HG03139 (cell line): ENCODE measurements at regions not wholly inside any gene's neighbourhood (a gene's known extent, or its start where the extent isn't known, plus 50 kb on each side); places are given as distances from the start of the nearest gene placed in this dataset.

Experiments used
- ATAC-seq: cut with Tn5 transposase; IDR thresholded peaks from one replicate; pipeline ENCODE4 v1.9.1; 2021; ENCODE audit not compliant: unreplicated experiment

DNA sequence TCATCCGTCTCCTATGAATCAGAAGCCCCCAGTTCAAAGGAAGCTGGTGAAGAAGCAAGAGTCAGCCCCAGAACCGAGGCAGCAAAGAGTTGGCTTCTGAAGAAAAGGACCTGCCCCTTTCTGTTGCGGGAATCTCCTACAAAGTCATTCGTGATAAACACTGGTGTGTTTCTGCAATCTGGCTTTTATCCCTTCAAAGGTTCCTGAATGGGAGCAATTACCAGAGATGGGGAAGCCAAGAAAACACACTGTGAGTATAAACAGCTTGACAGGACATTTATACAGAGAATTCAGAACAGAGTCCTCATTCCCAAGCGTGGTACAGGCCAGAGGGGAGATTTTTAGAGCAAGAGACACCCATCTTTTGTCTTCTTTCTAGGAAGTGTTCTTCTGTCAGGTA, 226.8 kb upstream of the LNX1 start:
- no peak for ATAC-seq

GRCh38 chr4:53816561-53816960, 225.3 kb upstream of the LNX1 start:
- ATAC-seq: no peak

DNA sequence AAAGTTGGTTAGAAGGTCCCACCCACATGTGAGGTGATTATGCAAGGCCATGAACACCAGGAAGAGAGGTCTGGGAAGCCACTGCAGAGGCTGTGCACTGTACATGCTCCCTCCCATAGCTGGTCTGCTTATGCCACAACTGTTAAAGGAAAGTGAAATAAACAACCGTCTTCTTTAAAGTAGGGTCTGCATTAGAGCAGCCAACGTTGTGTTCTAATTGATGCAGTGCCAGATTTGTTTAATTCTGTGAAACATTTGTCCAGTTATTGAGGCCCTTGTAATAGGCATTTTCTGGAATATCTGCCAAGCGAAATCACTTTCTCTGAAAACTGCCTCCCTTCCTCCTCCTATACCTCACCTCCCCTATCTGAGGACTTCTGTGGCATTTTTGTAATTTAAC, 224.0 kb upstream of the LNX1 start:
- no peak for ATAC-seq

GRCh38 chr4:53813998-53814397, 222.7 kb upstream of the LNX1 start:
- ATAC-seq: no peak

DNA sequence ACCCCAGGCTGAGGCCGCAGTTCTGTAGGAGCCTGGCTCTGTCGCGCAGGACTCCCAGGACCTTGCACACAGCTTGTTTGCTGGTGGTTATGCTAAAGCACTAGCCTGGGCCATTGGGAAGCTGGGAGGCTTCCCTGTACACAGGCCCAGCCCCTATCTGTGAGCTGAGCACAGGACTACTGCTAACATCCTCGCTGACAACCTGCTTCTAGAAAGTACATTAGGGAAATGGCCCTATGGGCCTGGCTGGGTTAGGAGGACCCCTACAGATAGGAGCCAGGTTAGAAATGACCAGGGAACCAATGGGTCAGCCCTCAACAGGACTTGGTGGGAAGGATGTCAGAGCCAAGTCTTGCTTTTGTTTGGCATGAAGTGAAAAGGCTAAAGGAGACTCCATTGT, 219.4 kb upstream of the LNX1 start:
- no peak for ATAC-seq

DNA sequence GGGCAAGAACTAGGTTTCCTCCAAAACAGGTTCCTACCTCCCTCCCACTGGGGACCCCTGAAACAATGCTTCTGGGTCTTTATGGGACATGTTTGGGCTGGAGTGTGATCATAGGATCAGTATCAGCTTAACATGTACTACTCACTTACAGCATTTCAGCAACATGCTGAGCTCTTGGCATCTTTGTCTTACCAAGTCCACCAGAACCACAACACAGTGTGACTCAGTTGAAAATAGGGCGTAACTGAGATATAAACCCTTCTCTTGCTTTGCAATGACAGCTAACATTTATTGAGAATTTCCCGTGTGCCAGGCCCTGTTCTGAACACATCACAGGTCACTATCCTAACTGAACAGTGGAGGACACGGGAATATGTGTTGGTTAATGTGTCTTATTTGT, 218.5 kb upstream of the LNX1 start:
- no peak for ATAC-seq

- ATAC-seq: no peak
Observed at GRCh38 chr4:53805291-53805690, 214.0 kb upstream of the LNX1 start.

GRCh38 chr4:53804719-53805118, 213.4 kb upstream of the LNX1 start:
- no peak for ATAC-seq

- no peak for ATAC-seq
Observed at GRCh38 chr4:53802500-53802899, 211.2 kb upstream of the LNX1 start.

DNA sequence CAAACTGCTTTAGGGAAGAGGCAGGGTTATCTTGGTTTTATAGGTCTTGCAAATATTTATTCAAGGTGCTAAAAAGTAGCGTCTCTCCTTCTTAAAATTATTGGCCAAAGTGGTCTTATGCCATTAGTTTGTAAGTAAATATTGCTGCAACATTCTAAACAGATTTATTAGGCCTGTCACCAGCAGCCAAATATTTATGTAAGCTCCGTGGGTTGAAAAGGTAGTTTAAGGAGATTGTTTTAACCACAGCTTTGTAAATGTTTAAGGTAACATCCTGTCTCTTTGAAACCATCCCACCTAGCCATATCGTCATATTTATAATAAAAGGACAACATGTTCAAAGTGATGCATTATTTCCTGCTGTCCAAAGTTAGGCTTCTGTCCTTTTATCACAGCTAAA, 210.1 kb upstream of the LNX1 start:
- ATAC-seq: no peak

- no peak for ATAC-seq
Observed at GRCh38 chr4:53800741-53801140, 209.5 kb upstream of the LNX1 start.

DNA sequence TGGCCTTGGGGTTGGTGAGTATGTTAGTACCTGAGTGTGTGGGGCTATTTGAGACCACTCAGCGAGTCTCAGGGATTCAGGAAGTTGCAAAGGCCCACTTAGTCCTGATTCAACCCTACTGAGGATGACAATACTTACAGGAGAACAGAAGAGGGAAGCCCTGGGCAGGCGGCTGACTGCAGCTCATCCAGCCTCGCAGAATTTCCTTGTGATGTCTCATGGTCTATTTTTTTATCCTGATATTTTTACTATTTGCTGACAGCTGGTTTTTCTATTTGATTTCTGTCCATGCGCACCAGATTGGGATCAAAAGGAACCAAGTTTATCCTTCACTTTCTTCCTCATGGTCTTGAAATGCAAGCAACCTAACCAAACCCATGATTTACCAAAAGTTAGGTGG, 201.8 kb upstream of the LNX1 start:
- ATAC-seq: no peak

- no peak for ATAC-seq
Observed at GRCh38 chr4:53790286-53790685, 199.0 kb upstream of the LNX1 start.

- no peak for ATAC-seq
Observed at GRCh38 chr4:53788621-53789020, 197.3 kb upstream of the LNX1 start.

DNA sequence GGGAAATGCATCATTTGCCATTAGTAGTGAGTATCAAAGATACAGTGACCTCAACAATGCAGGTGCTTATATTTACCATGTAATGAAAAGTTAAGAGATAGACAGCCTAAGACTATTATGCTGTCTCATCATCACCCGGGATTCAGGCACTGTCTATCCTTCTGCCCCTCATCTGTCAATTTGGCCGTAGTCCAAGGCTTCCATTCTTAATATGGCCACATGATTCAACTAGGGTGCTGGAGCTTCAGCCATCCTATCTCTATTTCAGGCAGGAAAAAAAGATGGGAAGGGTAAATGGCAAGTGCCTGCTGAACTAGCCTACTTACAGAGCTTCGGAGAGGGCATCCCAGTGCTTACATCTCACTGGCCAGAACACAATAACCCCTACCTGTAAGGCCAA, 196.7 kb upstream of the LNX1 start:
- no peak for ATAC-seq

DNA sequence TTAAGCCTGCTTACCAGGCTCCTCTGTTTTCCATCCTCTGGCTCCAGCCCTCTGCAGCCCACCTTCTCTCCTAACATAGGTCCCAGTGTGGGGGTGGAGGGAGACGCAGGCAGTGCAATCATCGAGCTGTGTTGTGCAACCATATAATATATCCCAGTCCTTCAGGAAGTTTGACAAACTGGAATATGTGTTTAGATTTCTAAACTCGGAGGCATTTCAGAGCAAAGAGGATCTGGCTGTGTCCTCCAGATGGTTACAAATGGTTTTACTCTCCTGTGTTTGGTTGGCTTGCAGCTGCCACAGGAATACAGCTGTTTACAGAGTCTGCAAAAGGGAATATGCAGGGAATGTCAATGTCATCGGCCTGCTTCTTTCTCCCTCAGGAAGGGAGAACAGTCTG, 195.3 kb upstream of the LNX1 start:
- no peak for ATAC-seq

GRCh38 chr4:53785996-53786395, 194.7 kb upstream of the LNX1 start:
- ATAC-seq: no peak

DNA sequence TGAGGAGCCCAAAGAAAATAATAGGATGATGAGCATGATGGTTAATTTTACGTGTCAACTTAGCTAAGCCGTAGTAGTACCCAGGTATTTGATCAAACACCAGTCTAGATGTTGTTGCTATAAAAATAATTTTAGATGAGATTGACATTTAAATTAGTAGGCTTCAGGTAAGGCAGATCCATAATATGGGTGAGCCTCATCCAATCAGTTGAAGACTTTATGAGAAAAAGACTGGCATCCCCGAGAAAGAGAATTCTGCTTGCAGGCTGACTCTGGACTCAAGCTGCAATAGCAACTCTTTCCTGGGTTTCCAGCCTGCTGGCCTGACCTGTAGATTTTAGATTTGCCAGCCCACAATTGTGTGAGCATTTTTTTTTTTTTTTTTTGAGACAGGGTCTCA, 192.8 kb upstream of the LNX1 start:
- no peak for ATAC-seq

DNA sequence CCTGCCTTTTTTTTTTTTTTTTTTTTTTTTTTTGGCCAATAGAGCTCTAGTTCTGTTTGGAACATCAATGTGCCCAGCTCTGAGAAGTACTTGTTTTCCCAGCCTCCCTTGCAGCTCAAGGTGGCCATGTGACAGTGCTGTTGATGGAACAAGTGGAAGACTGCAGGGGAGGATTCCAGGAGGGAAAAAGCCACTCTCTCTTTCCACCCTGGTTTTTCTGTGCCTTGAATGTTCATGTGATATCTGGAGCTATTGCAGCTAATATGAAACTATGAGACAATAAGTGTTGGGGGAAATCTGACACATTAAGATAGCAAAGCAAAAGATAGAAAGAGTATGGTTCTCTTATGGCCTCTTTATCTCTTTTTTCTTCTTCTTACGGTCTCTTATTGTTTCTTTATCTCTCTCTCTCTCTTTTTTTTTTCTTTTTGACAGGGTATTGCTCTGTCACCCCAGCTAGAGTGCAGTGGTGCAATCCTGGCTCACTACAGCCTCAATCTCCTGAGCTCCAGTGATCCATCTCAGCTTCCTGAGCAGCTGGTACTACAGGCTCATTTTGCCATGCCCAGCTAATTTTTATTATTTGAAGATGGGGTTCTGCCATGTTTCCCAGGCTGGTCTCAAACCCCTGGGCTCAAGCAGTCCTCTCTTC, 192.0 kb upstream of the LNX1 start:
- ATAC-seq: no peak

GRCh38 chr4:53782458-53782845, 191.2 kb upstream of the LNX1 start:
- no peak for ATAC-seq

GRCh38 chr4:53781629-53782457, 190.6 kb upstream of the LNX1 start:
- ATAC-seq: no peak

DNA sequence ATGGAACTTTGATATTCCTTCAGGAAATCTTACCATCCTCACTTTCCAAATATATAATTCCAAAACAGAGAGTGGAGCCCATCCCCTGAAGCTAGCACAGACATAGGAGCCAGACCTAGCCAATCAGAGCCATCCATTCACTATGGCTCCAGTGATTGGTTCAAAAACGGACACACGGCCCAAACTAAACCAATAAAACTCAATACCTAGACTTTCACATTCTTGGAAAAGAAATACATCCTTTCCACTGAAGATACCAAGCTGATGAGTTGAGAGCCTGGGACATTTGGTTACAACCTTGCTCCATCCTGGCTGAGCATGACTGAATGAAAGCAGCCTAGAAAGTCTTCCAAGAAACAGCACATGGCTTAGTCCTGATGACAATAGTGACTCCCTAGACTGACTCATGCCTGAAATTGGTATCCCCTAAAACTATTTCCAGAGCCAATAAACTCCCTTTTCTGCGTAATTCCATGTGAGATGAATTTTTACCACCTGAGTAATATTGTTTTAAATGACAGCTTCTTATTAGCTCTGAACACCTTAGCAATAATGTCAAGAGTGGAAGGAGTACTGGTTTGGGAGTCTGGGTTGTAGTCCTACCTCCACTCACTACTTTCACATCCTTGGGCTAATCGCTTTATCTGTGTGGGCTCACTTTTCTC, 189.6 kb upstream of the LNX1 start:
- ATAC-seq: no peak
